Right cardiac atrium (tissue), 5 donors: ENCODE measurements at regions not wholly inside any gene's neighbourhood (a gene's known extent, or its start where the extent isn't known, plus 50 kb on each side); places are given as distances from the start of the nearest gene placed in this dataset.
"Not testable (repeated sequence)": the region's sequence is repeated elsewhere in the genome, so short reads cannot be mapped to it uniquely, and the experiment has no call there.

Experiments used
- ATAC-seq, 2 donors: fragments of 200-7000 bp; cut with Tn5 transposase; one replicate each; pipeline versions ENCODE4 v1.8.0 to v1.9.1; 2020; ENCODE audit warnings: moderate library complexity in 2 of 2, mild to moderate bottlenecking in 1 of 2
- DNase-seq, 3 donors: peaks; one replicate each; pipeline ENCODE4 v3.0.0-alpha.2; 2020
- H3K27ac ChIP-seq: one replicate; pipeline ENCODE4 v1.5.1; 2013; ENCODE audit warnings: mild to moderate bottlenecking, low read length, control low read depth, moderate library complexity
- H3K27me3 ChIP-seq: one replicate; pipeline ENCODE4 v1.6.1; 2013; ENCODE audit not compliant: control insufficient read depth, insufficient read depth
- H3K4me1 ChIP-seq: one replicate; pipeline ENCODE4 v1.6.1; 2013; ENCODE audit warnings: low read length; ENCODE audit not compliant: control insufficient read depth, insufficient read depth
- H3K4me3 ChIP-seq: one replicate; pipeline ENCODE4 v1.5.1; 2013; ENCODE audit warnings: low read length, control low read depth
- H3K9me3 ChIP-seq: one replicate; pipeline ENCODE4 v1.6.1; 2013; ENCODE audit warnings: low read length; ENCODE audit not compliant: control insufficient read depth
- WGBS: extraction: QIAGEN DNeasy Blood & Tissue Kit; methylation state at CpG from one replicate; pipeline ENCODE4 v1.1.7; 2013; 5-methylcytosine and 5-hydroxymethylcytosine counted together
- intact Hi-C, 4 donors: fragments of 100-400 bp; cut with DNase I; formaldehyde crosslinking; loops; one replicate each; pipeline versions ENCODE4 v1.11.0 to v1.14.0; 2022 to 2023
- donor health status: healthy with polysubstance abuse.
- donor health status: DM: no; HTN: yes; CAD: no.
- donor health status: DM: no; HTN: no; CAD: no.
- donor health status: DM: no; HTN: yes; CAD: no; lungs with severe emphysema.
- donor health status: DM: yes; HTN: yes; CAD: no.

DNA sequence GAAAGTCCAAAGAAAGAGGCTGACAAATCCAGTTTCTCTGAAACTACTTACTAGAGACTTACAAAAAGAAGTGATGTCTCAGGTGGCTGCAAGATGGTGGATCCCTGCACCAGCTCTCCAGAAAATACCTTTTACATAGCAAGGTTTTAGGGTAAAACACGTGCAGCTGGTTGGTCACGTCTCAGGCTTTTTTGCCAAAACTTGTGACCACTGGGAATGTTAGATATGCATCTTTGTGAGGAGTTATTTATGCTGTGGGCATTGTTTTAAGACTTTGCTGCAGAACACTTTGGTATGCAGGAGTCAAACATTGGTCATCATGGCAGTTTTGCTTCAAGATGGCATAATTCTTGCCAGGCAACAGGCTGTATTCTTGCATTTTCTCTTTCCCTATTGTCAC lies 1352.8 kb downstream of the REEP3 start:
- no peaks in the 10 kb centered on the region for H3K9me3 ChIP-seq
- no peak overlapping the region for H3K4me3 ChIP-seq
- DNase-seq: no peak
- no peak for ATAC-seq
- WGBS: 79% methylated on average over 2 of the region's 2 CpGs
- no peaks in the 10 kb centered on the region for H3K4me1 ChIP-seq
- no peaks in the 10 kb centered on the region for H3K27me3 ChIP-seq
- no peak overlapping the region for H3K27ac ChIP-seq
- intact Hi-C loops: no loop called here

DNA sequence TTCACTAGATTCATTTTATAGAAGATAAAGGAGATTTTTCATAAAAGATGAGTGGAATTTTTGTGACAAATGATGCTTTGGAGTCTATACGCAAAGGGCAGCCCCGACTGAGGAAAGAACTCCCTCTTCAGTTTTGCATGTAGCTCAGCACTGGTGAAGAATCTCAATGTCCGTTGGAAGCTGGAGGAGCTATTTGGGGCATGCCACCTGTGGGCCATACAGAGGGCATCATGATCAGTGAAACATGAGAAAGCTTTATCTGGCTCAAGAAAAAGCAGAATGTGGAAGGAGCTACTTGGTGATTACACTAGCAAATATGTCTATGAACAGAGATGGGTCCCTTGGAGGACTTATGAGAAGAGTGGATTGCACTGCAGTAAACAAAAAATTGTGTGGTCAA lies 1359.3 kb downstream of the REEP3 start:
- Histone ChIP-seq H3K9me3 (no peaks in the 10 kb centered on the region), H3K4me3 (no peak overlapping the region), H3K4me1 (no peaks in the 10 kb centered on the region), H3K27ac (no peak overlapping the region), H3K27me3 (no peaks in the 10 kb centered on the region)
- WGBS: 75% methylated on average over 3 of the region's 3 CpGs
- intact Hi-C loops: no loop called here
- DNase-seq: no peak
- ATAC-seq: no peak

GRCh38 chr10:64881257-64881656 lies 1360.1 kb downstream of the REEP3 start:
- DNase-seq (no peak), ATAC-seq (no peak)
- intact Hi-C loops: no loop called here
- H3K27me3 ChIP-seq: no peaks in the 10 kb centered on the region
- no peaks in the 10 kb centered on the region for H3K9me3 ChIP-seq
- H3K4me3 ChIP-seq: no peak overlapping the region
- H3K4me1 ChIP-seq: no peaks in the 10 kb centered on the region
- no peak overlapping the region for H3K27ac ChIP-seq

DNA sequence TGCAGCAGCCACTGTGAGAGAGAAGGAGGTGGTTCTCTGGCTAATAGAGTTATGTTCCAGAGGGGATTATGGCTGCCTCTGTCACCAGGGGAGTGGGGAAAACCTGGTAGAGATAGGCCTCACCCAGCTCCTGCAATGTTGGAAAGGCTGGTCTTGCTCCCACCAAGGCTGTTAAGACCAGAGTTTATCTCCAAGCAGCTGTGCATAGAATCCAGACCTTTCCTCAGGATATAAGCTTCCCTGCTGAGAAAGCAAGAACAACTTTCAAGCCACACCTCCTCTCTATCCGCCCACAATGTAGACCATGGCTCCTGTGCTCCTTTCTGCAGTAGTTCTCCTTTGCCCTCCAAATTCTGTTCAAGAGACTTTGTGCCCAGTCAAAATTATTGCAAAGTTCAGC lies 1375.4 kb downstream of the REEP3 start:
- WGBS: 89% methylated on average over 1 of the region's 1 CpG
- H3K27me3 ChIP-seq: no peaks in the 10 kb centered on the region
- DNase-seq (no peak), ATAC-seq (no peak)
- no peak overlapping the region for H3K27ac ChIP-seq
- H3K4me1 ChIP-seq: no peaks in the 10 kb centered on the region
- intact Hi-C loops: no loop called here
- H3K9me3 ChIP-seq: no peaks in the 10 kb centered on the region
- no peak overlapping the region for H3K4me3 ChIP-seq

DNA sequence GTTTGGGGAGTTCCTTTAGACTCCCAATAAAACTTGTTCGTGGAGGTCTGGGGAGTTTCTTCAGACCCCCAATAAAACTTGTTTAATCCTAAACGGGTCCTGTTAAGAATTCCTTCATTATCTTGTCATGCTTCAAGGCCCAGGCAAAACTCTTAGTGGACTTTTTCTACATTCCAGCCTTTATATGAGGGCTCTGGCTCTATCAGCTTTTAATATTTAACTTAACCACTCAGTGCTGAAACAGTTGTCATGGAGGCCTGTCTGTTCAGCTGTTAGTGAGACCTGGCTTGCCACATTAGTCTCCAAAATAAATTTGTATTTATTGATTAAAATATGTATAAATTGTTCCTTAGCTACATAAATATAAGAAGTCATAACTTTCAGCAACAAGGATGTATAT lies 1385.1 kb downstream of the REEP3 start:
- 32% methylated on average over 2 of the region's 2 CpGs for WGBS
- H3K27ac ChIP-seq, H3K4me3 ChIP-seq, H3K4me1 ChIP-seq, H3K27me3 ChIP-seq, ATAC-seq, intact Hi-C loops, DNase-seq, H3K9me3 ChIP-seq: not testable (repeated sequence)

- intact Hi-C loops, H3K9me3 ChIP-seq, ATAC-seq, DNase-seq, H3K27ac ChIP-seq, H3K4me3 ChIP-seq, H3K4me1 ChIP-seq, H3K27me3 ChIP-seq: not testable (repeated sequence)
- 37% methylated on average over 21 of the region's 21 CpGs for WGBS
Measured at GRCh38 chr10:64924306-64924705, 1403.1 kb downstream of the REEP3 start.

GRCh38 chr10:64952042-64952441 lies 1430.8 kb downstream of the REEP3 start:
- H3K9me3 ChIP-seq: no peaks in the 10 kb centered on the region
- DNase-seq: no peak
- intact Hi-C loops: no loop called here
- H3K4me1 ChIP-seq: no peaks in the 10 kb centered on the region
- H3K27ac ChIP-seq: no peak overlapping the region
- no peak overlapping the region for H3K4me3 ChIP-seq
- no peak for ATAC-seq
- no peaks in the 10 kb centered on the region for H3K27me3 ChIP-seq
- WGBS: 84% methylated on average over 2 of the region's 2 CpGs

DNA sequence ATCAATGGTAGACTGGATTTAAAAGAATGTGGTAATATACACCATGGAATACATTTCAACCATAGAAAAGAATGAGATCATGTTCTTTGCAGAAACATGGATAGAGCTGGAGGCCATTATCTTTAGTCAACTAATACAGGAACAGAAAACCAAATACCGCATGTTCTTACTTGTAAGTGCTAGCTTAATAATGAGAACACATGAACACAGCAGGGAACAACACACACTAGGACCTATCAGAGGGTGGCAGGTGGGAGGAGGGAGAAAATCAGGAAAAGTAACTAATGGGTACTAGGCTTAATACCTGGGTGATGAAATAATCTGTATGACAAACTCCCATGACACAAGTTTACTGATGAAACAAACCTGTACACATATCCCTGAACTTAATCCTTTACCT lies 1435.2 kb downstream of the REEP3 start:
- H3K27ac ChIP-seq: no peak overlapping the region
- H3K4me1 ChIP-seq: no peaks in the 10 kb centered on the region
- DNase-seq (no peak), ATAC-seq (no peak)
- H3K27me3 ChIP-seq: no peaks in the 10 kb centered on the region
- no peak overlapping the region for H3K4me3 ChIP-seq
- intact Hi-C loops: no loop called here
- WGBS: 94% methylated on average over 1 of the region's 1 CpG
- no peaks in the 10 kb centered on the region for H3K9me3 ChIP-seq

GRCh38 chr10:64959116-64959515 lies 1437.9 kb downstream of the REEP3 start:
- Histone ChIP-seq H3K27ac (no peak overlapping the region), H3K9me3 (no peaks in the 10 kb centered on the region), H3K4me1 (no peaks in the 10 kb centered on the region), H3K4me3 (no peak overlapping the region), H3K27me3 (no peaks in the 10 kb centered on the region)
- ATAC-seq: no peak
- intact Hi-C loops: no loop called here
- DNase-seq: no peak
- 90% methylated on average over 1 of the region's 1 CpG for WGBS

- Histone ChIP-seq H3K4me1 (no peaks in the 10 kb centered on the region), H3K27me3 (no peaks in the 10 kb centered on the region), H3K27ac (no peak overlapping the region), H3K9me3 (no peaks in the 10 kb centered on the region), H3K4me3 (no peak overlapping the region)
- intact Hi-C loops: no loop called here
- DNase-seq: no peak
- WGBS: 76% methylated on average over 2 of the region's 2 CpGs
- ATAC-seq: no peak
Measured at GRCh38 chr10:64959883-64960282, 1438.7 kb downstream of the REEP3 start.

DNA sequence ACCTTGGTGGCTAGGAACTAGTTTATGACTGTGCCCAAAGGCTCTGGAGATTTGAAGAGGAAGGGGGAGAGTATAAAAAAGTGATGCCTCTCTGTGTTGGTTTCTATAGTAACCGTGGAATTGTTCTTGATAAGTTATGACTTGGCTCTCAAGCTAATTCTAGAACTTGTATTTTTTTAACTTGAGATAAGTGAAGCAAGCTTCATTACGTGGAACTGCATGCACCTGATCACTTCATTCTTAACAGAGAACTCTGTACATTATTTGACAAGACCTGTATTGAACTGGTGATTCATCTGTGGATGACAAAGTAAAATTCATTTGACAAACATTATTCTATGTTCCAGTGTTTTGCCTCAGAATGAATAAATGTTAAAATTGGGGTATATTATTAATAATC lies 1452.2 kb downstream of the REEP3 start:
- no peaks in the 10 kb centered on the region for H3K27me3 ChIP-seq
- no peaks in the 10 kb centered on the region for H3K9me3 ChIP-seq
- no peak overlapping the region for H3K4me3 ChIP-seq
- H3K4me1 ChIP-seq: no peaks in the 10 kb centered on the region
- 34% methylated on average over 2 of the region's 2 CpGs for WGBS
- ATAC-seq (no peak), DNase-seq (no peak)
- no peak overlapping the region for H3K27ac ChIP-seq
- intact Hi-C loops: no loop called here

- no peak for DNase-seq
- intact Hi-C loops: no loop called here
- no peak overlapping the region for H3K4me3 ChIP-seq
- no peak overlapping the region for H3K27ac ChIP-seq
- no peaks in the 10 kb centered on the region for H3K9me3 ChIP-seq
- H3K27me3 ChIP-seq: no peaks in the 10 kb centered on the region
- no peaks in the 10 kb centered on the region for H3K4me1 ChIP-seq
- WGBS: 90% methylated on average over 2 of the region's 2 CpGs
- ATAC-seq: no peak
Measured at GRCh38 chr10:64976150-64976549, 1454.9 kb downstream of the REEP3 start.
